Liver (tissue), 8 donors: ENCODE measurements at regions not wholly inside any gene's neighbourhood (a gene's known extent, or its start where the extent isn't known, plus 50 kb on each side); places are given as distances from the start of the nearest gene placed in this dataset.

ENCODE experiments used
- DNase-seq: peaks from one replicate; pipeline ENCODE4 v3.0.0-alpha.2; 2017; ENCODE audit warnings: low spot score
- H3K27ac ChIP-seq, 2 donors: one replicate each; pipeline ENCODE4 v1.7.0; 2013; ENCODE audit warnings: inconsistent platforms in 2 of 2, low read length in 2 of 2, control low read depth in 1 of 2, low read depth in 1 of 2, mild to moderate bottlenecking in 1 of 2
- H3K27me3 ChIP-seq, 4 donors: one replicate each; pipeline versions ENCODE4 v1.6.1 to v1.7.0; 2013; ENCODE audit warnings: low read length in 3 of 4, inconsistent platforms in 1 of 4, mild to moderate bottlenecking in 1 of 4, moderate library complexity in 1 of 4; ENCODE audit not compliant: control insufficient read depth in 4 of 4, insufficient read depth in 4 of 4
- H3K36me3 ChIP-seq, 4 donors: one replicate each; pipeline versions ENCODE4 v1.6.1 to v1.7.0; 2013; ENCODE audit warnings: low read length in 3 of 4, mild to moderate bottlenecking in 3 of 4, low read depth in 1 of 4, moderate library complexity in 1 of 4; ENCODE audit not compliant: control insufficient read depth in 4 of 4, insufficient read depth in 3 of 4
- H3K4me1 ChIP-seq, 4 donors: one replicate each; pipeline versions ENCODE4 v1.6.1 to v1.7.0; 2013; ENCODE audit warnings: low read length in 3 of 4, mild to moderate bottlenecking in 3 of 4, moderate library complexity in 1 of 4; ENCODE audit not compliant: control insufficient read depth in 4 of 4, insufficient read depth in 4 of 4
- H3K4me3 ChIP-seq, 3 donors: one replicate each; pipeline versions ENCODE4 v1.6.1 to v1.7.0; 2013; ENCODE audit warnings: low read length in 3 of 3, control low read depth in 1 of 3, low read depth in 1 of 3, mild to moderate bottlenecking in 1 of 3
- H3K9ac ChIP-seq, 2 donors: one replicate each; pipeline ENCODE4 v1.7.0; 2013; ENCODE audit warnings: low read length in 2 of 2, mild to moderate bottlenecking in 2 of 2, moderate library complexity in 2 of 2, control low read depth in 1 of 2, low read depth in 1 of 2
- H3K9me3 ChIP-seq, 4 donors: one replicate each; pipeline versions ENCODE4 v1.6.1 to v1.7.0; 2013; ENCODE audit warnings: low read length in 3 of 4; ENCODE audit not compliant: control insufficient read depth in 4 of 4
- ATF3 ChIP-seq: IDR thresholded peaks from 2 replicates; pipeline ENCODE4 v1.6.1; 2016; ENCODE audit warnings: antibody characterized with exemption
- CTCF ChIP-seq: fragments of 150-350 bp; IDR thresholded peaks from 2 replicates; pipeline ENCODE4 v1.5.1; 2017; ENCODE audit warnings: improper control_type of control experiment, low read depth, low read length; ENCODE audit not compliant: missing input control
- EGR1 ChIP-seq, 2 donors: IDR thresholded peaks; 2 replicates each; pipeline ENCODE4 v1.6.1; 2016 to 2018; ENCODE audit warnings: antibody characterized with exemption in 2 of 2, low read depth in 2 of 2
- FOXA1 ChIP-seq: IDR thresholded peaks from 2 replicates; pipeline ENCODE4 v1.6.1; 2016; ENCODE audit warnings: antibody characterized with exemption
- FOXA2 ChIP-seq: IDR thresholded peaks from 2 replicates; pipeline ENCODE4 v1.6.1; 2016; ENCODE audit warnings: antibody characterized with exemption
- GABPA ChIP-seq, 2 donors: IDR thresholded peaks in 1 of 2; conservative IDR thresholded peaks in 1 of 2; 2 replicates each; pipeline ENCODE4 v1.6.1; 2016; ENCODE audit warnings: antibody characterized with exemption in 2 of 2, mild to moderate bottlenecking in 1 of 2, moderate library complexity in 1 of 2
- HNF4A ChIP-seq, 2 donors: conservative IDR thresholded peaks; 2 replicates each; pipeline ENCODE4 v1.6.1; 2016; ENCODE audit warnings: antibody characterized with exemption in 2 of 2, mild to moderate bottlenecking in 2 of 2
- HNF4G ChIP-seq: IDR thresholded peaks from 2 replicates; pipeline ENCODE4 v1.6.1; 2016; ENCODE audit warnings: antibody characterized with exemption
- JUND ChIP-seq, 2 donors: IDR thresholded peaks; 2 replicates each; pipeline ENCODE4 v1.6.1; 2016; ENCODE audit warnings: antibody characterized with exemption in 2 of 2
- MAX ChIP-seq: IDR thresholded peaks from 2 replicates; pipeline ENCODE4 v1.6.1; 2016; ENCODE audit warnings: antibody characterized with exemption
- NR2F2 ChIP-seq: IDR thresholded peaks from 2 replicates; pipeline ENCODE4 v1.6.1; 2016; ENCODE audit warnings: antibody characterized with exemption
- RAD21 ChIP-seq, 2 donors: IDR thresholded peaks; 2 replicates each; pipeline ENCODE4 v1.6.1; 2016; ENCODE audit warnings: antibody characterized with exemption in 2 of 2, mild to moderate bottlenecking in 2 of 2
- REST ChIP-seq: IDR thresholded peaks from 2 replicates; pipeline ENCODE4 v1.6.1; 2016; ENCODE audit warnings: antibody characterized with exemption, mild to moderate bottlenecking
- RXRA ChIP-seq, 2 donors: IDR thresholded peaks; 2 replicates each; pipeline ENCODE4 v1.6.1; 2017 to 2018; ENCODE audit warnings: antibody characterized with exemption in 2 of 2, mild to moderate bottlenecking in 1 of 2
- SP1 ChIP-seq: IDR thresholded peaks from 2 replicates; pipeline ENCODE4 v1.6.1; 2018; ENCODE audit warnings: antibody characterized with exemption, mild to moderate bottlenecking
- TAF1 ChIP-seq: conservative IDR thresholded peaks from 2 replicates; pipeline ENCODE4 v1.6.1; 2016; ENCODE audit warnings: antibody characterized with exemption, mild to moderate bottlenecking
- YY1 ChIP-seq: IDR thresholded peaks from 2 replicates; pipeline ENCODE4 v1.6.1; 2016; ENCODE audit warnings: antibody characterized with exemption, mild to moderate bottlenecking
- ZBTB33 ChIP-seq: IDR thresholded peaks from 2 replicates; pipeline ENCODE4 v1.6.1; 2016; ENCODE audit warnings: antibody characterized with exemption
- WGBS: extraction: QIAGEN DNeasy Blood & Tissue Kit; methylation state at CpG from one replicate; pipeline ENCODE4 v1.1.7; 2013; 5-methylcytosine and 5-hydroxymethylcytosine counted together
- donor health status: healthy.
- donor health status: healthy.
- donor health status: healthy.
- donor health status: healthy.
- donor health status: healthy.

- no peaks in the 10 kb centered on the region for H3K36me3 ChIP-seq
- no peak overlapping the region for H3K4me3 ChIP-seq
- no peaks in the 10 kb centered on the region for H3K4me1 ChIP-seq
- TF ChIP-seq TAF1 = no peak
- TF ChIP-seq SP1 = no peak
- TF ChIP-seq JUND (IDR thresholded peaks at IDR 0.05) = no peak
- TF ChIP-seq MAX = no peak
- TF ChIP-seq FOXA2 = no peak
- TF ChIP-seq HNF4G = no peak
- TF ChIP-seq REST = no peak
- no peak for TF ChIP-seq CTCF
- no peak for TF ChIP-seq NR2F2
- TF ChIP-seq GABPA (IDR thresholded peaks at IDR 0.05 in 1 of 2, conservative IDR thresholded peaks at IDR 0.05 in 1 of 2) = no peak
- TF ChIP-seq YY1 = no peak
- TF ChIP-seq FOXA1 = no peak
- TF ChIP-seq RXRA (IDR thresholded peaks at IDR 0.05) = no peak
- no peak for TF ChIP-seq HNF4A (conservative IDR thresholded peaks at IDR 0.05)
- no peaks in the 10 kb centered on the region for H3K9me3 ChIP-seq
- 22% methylated on average over 1 of the region's 1 CpG for WGBS
- H3K9ac ChIP-seq = no peak overlapping the region
- H3K27me3 ChIP-seq = no peaks in the 10 kb centered on the region
- DNase-seq = no peak
- H3K27ac ChIP-seq = no peak overlapping the region
Measured at GRCh38 chr13:106078191-106078590, 457.3 kb downstream of the EFNB2 start.

GRCh38 chr13:106077017-106077416 is 458.4 kb downstream of the EFNB2 start:
- no peaks in the 10 kb centered on the region for H3K9me3 ChIP-seq
- H3K4me1 ChIP-seq = no peaks in the 10 kb centered on the region
- H3K9ac ChIP-seq = no peak overlapping the region
- no peaks in the 10 kb centered on the region for H3K27me3 ChIP-seq
- no peak for DNase-seq
- no peaks in the 10 kb centered on the region for H3K36me3 ChIP-seq
- TF ChIP-seq ATF3 (no peak), HNF4A (conservative IDR thresholded peaks at IDR 0.05) (no peak), FOXA2 (no peak), FOXA1 (no peak), REST (no peak), TAF1 (no peak), JUND (IDR thresholded peaks at IDR 0.05) (no peak), EGR1 (IDR thresholded peaks at IDR 0.05; ENCODE audit: low read depth in 2 of 2) (no peak), HNF4G (no peak), YY1 (no peak), NR2F2 (no peak), ZBTB33 (no peak), RXRA (IDR thresholded peaks at IDR 0.05) (no peak), GABPA (IDR thresholded peaks at IDR 0.05 in 1 of 2, conservative IDR thresholded peaks at IDR 0.05 in 1 of 2) (no peak), SP1 (no peak), RAD21 (IDR thresholded peaks at IDR 0.05) (no peak)
- no peak overlapping the region for H3K4me3 ChIP-seq
- 94% methylated on average over 1 of the region's 1 CpG for WGBS
- no peak overlapping the region for H3K27ac ChIP-seq
